ENCODE measurements at regions not wholly inside any gene's neighbourhood (a gene's known extent, or its start where the extent isn't known, plus 50 kb on each side); places are given as distances from the start of the nearest gene placed in this dataset.

DNA sequence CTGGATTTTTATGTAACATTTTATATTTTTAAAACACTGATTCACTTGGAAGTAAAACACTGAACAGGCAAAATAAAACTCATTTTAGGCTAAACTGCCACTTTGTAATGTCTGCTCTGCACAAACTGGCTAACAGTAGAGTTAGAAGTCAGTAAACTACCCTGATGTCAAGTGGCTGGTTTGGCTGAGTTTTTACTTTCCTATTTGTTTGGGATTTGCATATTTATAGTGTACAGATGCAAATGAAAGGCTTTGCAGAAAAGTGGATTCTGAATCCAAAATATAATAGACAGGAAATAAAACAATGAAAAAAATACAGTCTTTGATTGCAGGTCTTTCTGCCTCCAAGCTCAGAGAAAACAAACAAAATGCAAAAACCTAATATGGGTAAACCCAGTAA is 213.1 kb downstream of the CDH26 start:
- TF ChIP-seq, protein P1, sequence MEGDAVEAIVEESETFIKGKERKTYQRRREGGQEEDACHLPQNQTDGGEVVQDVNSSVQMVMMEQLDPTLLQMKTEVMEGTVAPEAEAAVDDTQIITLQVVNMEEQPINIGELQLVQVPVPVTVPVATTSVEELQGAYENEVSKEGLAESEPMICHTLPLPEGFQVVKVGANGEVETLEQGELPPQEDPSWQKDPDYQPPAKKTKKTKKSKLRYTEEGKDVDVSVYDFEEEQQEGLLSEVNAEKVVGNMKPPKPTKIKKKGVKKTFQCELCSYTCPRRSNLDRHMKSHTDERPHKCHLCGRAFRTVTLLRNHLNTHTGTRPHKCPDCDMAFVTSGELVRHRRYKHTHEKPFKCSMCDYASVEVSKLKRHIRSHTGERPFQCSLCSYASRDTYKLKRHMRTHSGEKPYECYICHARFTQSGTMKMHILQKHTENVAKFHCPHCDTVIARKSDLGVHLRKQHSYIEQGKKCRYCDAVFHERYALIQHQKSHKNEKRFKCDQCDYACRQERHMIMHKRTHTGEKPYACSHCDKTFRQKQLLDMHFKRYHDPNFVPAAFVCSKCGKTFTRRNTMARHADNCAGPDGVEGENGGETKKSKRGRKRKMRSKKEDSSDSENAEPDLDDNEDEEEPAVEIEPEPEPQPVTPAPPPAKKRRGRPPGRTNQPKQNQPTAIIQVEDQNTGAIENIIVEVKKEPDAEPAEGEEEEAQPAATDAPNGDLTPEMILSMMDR (IDR thresholded peaks at IDR 0.05) = no peak
- TF ChIP-seq POLR2A (IDR thresholded peaks at IDR 0.05) = no peak

All from lower leg skin (tissue), 3 donors.